Gastrocnemius medialis (tissue), 4 donors: ENCODE measurements at regions not wholly inside any gene's neighbourhood (a gene's known extent, or its start where the extent isn't known, plus 50 kb on each side); places are given as distances from the start of the nearest gene placed in this dataset.
"Not testable (repeated sequence)": the region's sequence is repeated elsewhere in the genome, so short reads cannot be mapped to it uniquely, and the experiment has no call there.

Source experiments
- ATAC-seq, 2 donors: fragments of 150-250 bp; one replicate each; pipeline ENCODE4 v1.9.1; 2016
- DNase-seq, 2 donors: peaks; one replicate each; pipeline ENCODE4 v3.0.0-alpha.2; 2019
- H3K27ac ChIP-seq, 4 donors: fragments of 200-600 bp; sonication (generic); 1 replicate in 1 of 4; 2 replicates in 3 of 4; pipeline ENCODE4 v1.5.1; 2016 to 2018; ENCODE audit warnings: mild to moderate bottlenecking in 2 of 4, moderate library complexity in 1 of 4
- H3K27me3 ChIP-seq, 3 donors: fragments of 200-600 bp; sonication (generic) in 2 of 3; 1 replicate in 1 of 3; 2 replicates in 2 of 3; pipeline versions ENCODE4 v1.5.1 to v1.6.0; 2016 to 2019; ENCODE audit warnings: mild to moderate bottlenecking in 1 of 3, moderate library complexity in 1 of 3
- H3K36me3 ChIP-seq, 2 donors: fragments of 200-600 bp; sonication (generic) in 1 of 2; one replicate each; pipeline ENCODE4 v1.5.1; 2017 to 2018
- H3K4me1 ChIP-seq, 2 donors: fragments of 200-600 bp; sonication (generic) in 1 of 2; one replicate each; pipeline ENCODE4 v1.5.1; 2016 to 2017; ENCODE audit warnings: mild to moderate bottlenecking in 2 of 2
- H3K4me3 ChIP-seq, 4 donors: fragments of 200-600 bp; sonication (generic) in 3 of 4; 1 replicate in 1 of 4; 2 replicates in 3 of 4; pipeline ENCODE4 v1.5.1; 2016 to 2019; ENCODE audit warnings: mild to moderate bottlenecking in 2 of 4
- H3K9me3 ChIP-seq, 3 donors: fragments of 200-600 bp; sonication (generic) in 2 of 3; 1 replicate in 1 of 3; 2 replicates in 2 of 3; pipeline ENCODE4 v1.5.1; 2016 to 2019
- in situ Hi-C, 4 donors: fragments of 200-750 bp; cut with MboI; loops; one replicate each; pipeline versions ENCODE4 v1.15.0 to v1.8.0; 2017; ENCODE audit warnings: low sequenced_read_pairs in 4 of 4
- intact Hi-C: fragments of 100-400 bp; cut with DNase I; formaldehyde crosslinking; loops from one replicate; pipeline ENCODE4 v1.15.1; 2023; ENCODE audit warnings: low total_unique reads

DNA sequence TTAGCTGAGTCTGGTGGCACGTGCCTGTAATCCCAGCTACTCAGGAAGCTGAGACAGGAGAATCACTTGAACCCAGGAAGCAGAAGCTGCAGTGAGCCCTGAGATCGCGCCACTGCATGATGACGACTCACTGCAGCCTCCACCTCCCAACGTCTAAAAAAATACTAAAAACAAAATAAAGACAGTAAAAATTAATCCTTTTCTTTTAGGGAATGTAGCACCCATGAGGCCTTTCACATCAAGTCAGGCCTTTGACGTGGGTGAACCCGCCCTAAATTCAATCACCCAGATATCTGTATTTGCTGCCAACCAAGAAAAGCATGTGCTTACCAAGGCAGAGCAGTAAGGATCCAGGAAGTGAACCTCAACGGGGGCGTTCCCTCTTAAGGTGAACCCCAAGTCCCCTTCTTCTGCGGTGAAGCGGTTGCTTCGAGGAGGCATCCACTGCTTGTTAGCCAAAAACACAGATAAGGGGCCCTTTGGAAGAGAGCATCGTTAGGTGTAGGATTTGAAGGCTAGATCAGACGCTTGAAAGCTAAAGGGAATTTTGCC is 301.2 kb downstream of the GOLGA6L6 start:
- intact Hi-C loops, DNase-seq, H3K27ac ChIP-seq, H3K4me1 ChIP-seq, H3K9me3 ChIP-seq, ATAC-seq, H3K36me3 ChIP-seq, in situ Hi-C loops, H3K27me3 ChIP-seq, H3K4me3 ChIP-seq: not testable (repeated sequence)

DNA sequence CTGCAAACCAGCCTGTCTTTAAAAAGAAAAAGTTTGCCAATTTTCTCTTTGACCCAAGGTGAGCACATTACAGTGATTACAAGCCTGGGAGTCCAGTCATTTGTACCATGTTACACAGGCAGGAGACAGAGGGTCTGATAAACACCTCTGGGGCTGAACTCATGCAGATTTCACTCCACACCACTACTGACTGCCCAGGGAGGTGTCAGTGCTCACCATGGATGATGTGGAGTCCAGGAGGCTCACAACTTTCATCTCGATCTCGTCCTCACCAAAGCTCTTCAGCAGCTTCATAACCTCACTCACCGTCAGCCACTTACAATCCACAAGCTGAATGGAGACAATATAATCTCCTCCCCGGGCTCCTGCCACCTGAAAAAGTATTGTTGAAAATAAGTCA is 302.4 kb downstream of the GOLGA6L6 start:
- H3K4me1 ChIP-seq, ATAC-seq, intact Hi-C loops, H3K4me3 ChIP-seq, DNase-seq, H3K27ac ChIP-seq, in situ Hi-C loops, H3K36me3 ChIP-seq, H3K27me3 ChIP-seq, H3K9me3 ChIP-seq: not testable (repeated sequence)

DNA sequence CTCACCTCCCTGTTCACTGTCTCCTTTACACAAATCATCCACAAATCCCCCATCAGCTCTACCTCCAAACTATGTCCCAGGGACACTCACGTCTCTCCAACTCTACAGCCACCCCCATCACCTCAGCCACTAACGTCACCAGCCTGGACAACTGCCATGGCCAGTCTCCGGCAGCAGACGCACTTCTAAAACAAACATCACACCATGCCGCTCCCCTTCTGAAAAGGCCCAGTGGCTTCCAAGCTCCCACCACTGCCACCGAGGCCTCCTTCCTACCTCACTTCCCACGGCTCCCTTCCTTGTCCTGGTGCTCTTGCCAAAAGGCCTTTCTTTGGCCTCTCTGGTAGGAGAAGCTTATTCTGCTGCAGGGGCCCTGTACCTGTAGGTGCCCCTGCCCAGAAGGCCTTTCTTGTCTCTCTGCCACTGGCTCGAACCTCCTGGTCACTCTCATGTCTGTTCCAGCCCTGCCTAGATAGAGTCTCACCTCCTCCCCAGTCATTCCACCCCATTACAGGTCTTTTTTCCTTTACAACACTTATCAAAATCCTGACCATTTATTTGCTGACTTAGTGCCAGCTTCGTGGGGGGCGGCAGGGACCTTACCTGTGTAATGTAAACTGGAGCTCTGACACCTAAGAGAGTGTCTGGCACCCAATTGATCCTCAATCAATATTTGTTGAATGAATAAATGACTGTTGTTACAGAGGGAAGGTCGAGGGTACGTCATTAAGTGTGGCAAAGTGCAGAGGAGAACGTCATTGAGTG is 304.2 kb downstream of the GOLGA6L6 start:
- H3K4me3 ChIP-seq, H3K27me3 ChIP-seq, DNase-seq, H3K27ac ChIP-seq, H3K4me1 ChIP-seq, H3K9me3 ChIP-seq, H3K36me3 ChIP-seq, in situ Hi-C loops, ATAC-seq, intact Hi-C loops: not testable (repeated sequence)

DNA sequence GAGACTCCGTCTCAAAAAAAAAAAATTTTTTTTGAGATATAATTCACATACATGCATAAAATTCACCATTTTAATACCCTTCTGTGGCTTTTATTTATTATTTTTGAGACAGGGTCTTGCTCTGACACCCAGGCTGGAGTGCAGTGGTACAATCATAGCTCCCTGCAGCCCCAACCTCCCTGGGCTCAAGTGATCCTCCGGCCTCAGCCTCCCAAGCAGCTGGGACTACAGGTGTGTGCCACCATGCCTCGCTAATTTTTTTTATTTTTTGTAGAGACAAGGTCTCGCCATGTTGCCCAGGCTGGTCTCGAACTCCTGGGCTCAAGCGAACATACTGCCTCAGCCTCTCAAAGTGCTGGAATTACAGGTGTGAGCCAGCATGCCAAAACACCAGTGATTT is 305.9 kb downstream of the GOLGA6L6 start:
- in situ Hi-C loops, H3K27ac ChIP-seq, H3K4me3 ChIP-seq, H3K36me3 ChIP-seq, H3K4me1 ChIP-seq, H3K9me3 ChIP-seq, H3K27me3 ChIP-seq, DNase-seq, intact Hi-C loops, ATAC-seq: not testable (repeated sequence)

DNA sequence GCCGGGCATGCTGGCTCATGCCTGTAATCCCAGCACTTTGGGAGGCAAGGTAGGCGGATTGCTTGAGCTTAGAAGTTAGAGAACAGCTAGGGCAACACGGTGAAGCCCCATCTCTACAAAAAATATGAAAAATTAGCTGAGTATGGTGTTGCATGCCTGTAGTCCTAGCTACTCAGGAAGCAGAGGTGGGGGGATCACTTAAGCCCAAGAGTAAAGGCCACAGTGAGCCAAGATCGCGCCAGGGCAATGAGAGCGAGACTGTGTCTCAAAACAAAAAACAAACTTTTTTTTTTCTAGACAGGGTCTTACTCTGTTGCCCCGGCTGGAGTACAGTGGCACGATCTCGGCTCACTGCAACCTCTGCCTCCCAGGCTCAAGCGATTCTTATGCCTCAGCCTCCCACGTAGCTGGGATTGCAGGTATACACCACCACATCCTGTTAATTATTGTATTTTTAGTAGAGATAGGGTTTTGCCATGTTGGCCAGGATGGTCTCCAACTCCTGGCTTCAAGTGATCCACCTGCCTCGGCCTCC is 307.5 kb downstream of the GOLGA6L6 start:
- H3K4me1 ChIP-seq, ATAC-seq, DNase-seq, H3K9me3 ChIP-seq, H3K27me3 ChIP-seq, intact Hi-C loops, H3K4me3 ChIP-seq, in situ Hi-C loops, H3K36me3 ChIP-seq, H3K27ac ChIP-seq: not testable (repeated sequence)

- ATAC-seq, intact Hi-C loops, H3K36me3 ChIP-seq, H3K27ac ChIP-seq, H3K4me1 ChIP-seq, H3K9me3 ChIP-seq, in situ Hi-C loops, DNase-seq, H3K27me3 ChIP-seq, H3K4me3 ChIP-seq: not testable (repeated sequence)
These were observed 309.1 kb downstream of the GOLGA6L6 start for GRCh38 chr15:20232457-20232856.

- intact Hi-C loops, H3K4me1 ChIP-seq, H3K36me3 ChIP-seq, ATAC-seq, DNase-seq, H3K27ac ChIP-seq, H3K4me3 ChIP-seq, in situ Hi-C loops, H3K9me3 ChIP-seq, H3K27me3 ChIP-seq: not testable (repeated sequence)
These were observed 310.9 kb downstream of the GOLGA6L6 start for GRCh38 chr15:20230656-20231055.

- H3K27ac ChIP-seq, DNase-seq, H3K4me1 ChIP-seq, H3K27me3 ChIP-seq, in situ Hi-C loops, H3K36me3 ChIP-seq, intact Hi-C loops, H3K9me3 ChIP-seq, H3K4me3 ChIP-seq, ATAC-seq: not testable (repeated sequence)
These were observed 312.8 kb downstream of the GOLGA6L6 start for GRCh38 chr15:20228791-20229190.

- intact Hi-C loops, H3K4me1 ChIP-seq, H3K27me3 ChIP-seq, H3K4me3 ChIP-seq, DNase-seq, H3K9me3 ChIP-seq, H3K36me3 ChIP-seq, in situ Hi-C loops, ATAC-seq, H3K27ac ChIP-seq: not testable (repeated sequence)
These were observed 314.3 kb downstream of the GOLGA6L6 start for GRCh38 chr15:20227119-20227853.

- DNase-seq, H3K4me1 ChIP-seq, H3K27me3 ChIP-seq, H3K4me3 ChIP-seq, H3K27ac ChIP-seq, H3K9me3 ChIP-seq, intact Hi-C loops, H3K36me3 ChIP-seq, ATAC-seq, in situ Hi-C loops: not testable (repeated sequence)
These were observed 315.1 kb downstream of the GOLGA6L6 start for GRCh38 chr15:20226531-20226930.

GRCh38 chr15:20221063-20221462 is 320.5 kb downstream of the GOLGA6L6 start:
- DNase-seq, H3K27me3 ChIP-seq, intact Hi-C loops, in situ Hi-C loops, ATAC-seq, H3K9me3 ChIP-seq, H3K4me1 ChIP-seq, H3K4me3 ChIP-seq, H3K36me3 ChIP-seq, H3K27ac ChIP-seq: not testable (repeated sequence)
